ENCODE measurements at regions not wholly inside any gene's neighbourhood (a gene's known extent, or its start where the extent isn't known, plus 50 kb on each side); places are given as distances from the start of the nearest gene placed in this dataset.

GRCh38 chrX:95585321-95585720 lies 1099.3 kb upstream of the DIAPH2 start:
- DNase-seq, result no peak

- DNase-seq, result no peak
These were observed 1072.3 kb upstream of the DIAPH2 start for GRCh38 chrX:95612350-95612749.

- no peak for DNase-seq
These were observed 1062.4 kb upstream of the DIAPH2 start for GRCh38 chrX:95622200-95622599.

GRCh38 chrX:95626748-95627147 lies 1057.9 kb upstream of the DIAPH2 start:
- no peak for DNase-seq

GRCh38 chrX:95628796-95629195 lies 1055.8 kb upstream of the DIAPH2 start:
- no peak for DNase-seq

GRCh38 chrX:95629737-95630136 lies 1054.9 kb upstream of the DIAPH2 start:
- DNase-seq, result no peak

GRCh38 chrX:95640226-95640625 lies 1044.4 kb upstream of the DIAPH2 start:
- no peak for DNase-seq

- DNase-seq, result no peak
These were observed 1038.9 kb upstream of the DIAPH2 start for GRCh38 chrX:95645738-95646137.

- DNase-seq, result no peak
These were observed 1022.4 kb upstream of the DIAPH2 start for GRCh38 chrX:95662200-95662599.

- no peak for DNase-seq
These were observed 1018.6 kb upstream of the DIAPH2 start for GRCh38 chrX:95666056-95666455.

- no peak for DNase-seq
These were observed 1009.6 kb upstream of the DIAPH2 start for GRCh38 chrX:95675011-95675410.

GRCh38 chrX:95675794-95676193 lies 1008.8 kb upstream of the DIAPH2 start:
- DNase-seq, result no peak

- no peak for DNase-seq
These were observed 1006.0 kb upstream of the DIAPH2 start for GRCh38 chrX:95678679-95679078.

GRCh38 chrX:95693365-95693764 lies 991.3 kb upstream of the DIAPH2 start:
- DNase-seq, result no peak

GRCh38 chrX:95703696-95704095 lies 980.9 kb upstream of the DIAPH2 start:
- DNase-seq, result no peak

GRCh38 chrX:95716841-95717240 lies 967.8 kb upstream of the DIAPH2 start:
- no peak for DNase-seq

GRCh38 chrX:95718746-95719145 lies 965.9 kb upstream of the DIAPH2 start:
- no peak for DNase-seq

- DNase-seq, result no peak
These were observed 963.6 kb upstream of the DIAPH2 start for GRCh38 chrX:95721011-95721410.

GRCh38 chrX:95728446-95728845 lies 956.2 kb upstream of the DIAPH2 start:
- DNase-seq, result no peak

GRCh38 chrX:95729401-95729800 lies 955.2 kb upstream of the DIAPH2 start:
- no peak for DNase-seq

GRCh38 chrX:95733426-95733825 lies 951.2 kb upstream of the DIAPH2 start:
- no peak for DNase-seq

GRCh38 chrX:95754411-95754810 lies 930.2 kb upstream of the DIAPH2 start:
- DNase-seq, result no peak

GRCh38 chrX:95760356-95760755 lies 924.3 kb upstream of the DIAPH2 start:
- no peak for DNase-seq

- peak in 1 of 56 donors; percentile 0 for DNase-seq
These were observed 921.9 kb upstream of the DIAPH2 start for GRCh38 chrX:95762716-95763115.

Data from nucleus accumbens (tissue), 56 donors.